ENCODE measurements at regions not wholly inside any gene's neighbourhood (a gene's known extent, or its start where the extent isn't known, plus 50 kb on each side); places are given as distances from the start of the nearest gene placed in this dataset.

DNA sequence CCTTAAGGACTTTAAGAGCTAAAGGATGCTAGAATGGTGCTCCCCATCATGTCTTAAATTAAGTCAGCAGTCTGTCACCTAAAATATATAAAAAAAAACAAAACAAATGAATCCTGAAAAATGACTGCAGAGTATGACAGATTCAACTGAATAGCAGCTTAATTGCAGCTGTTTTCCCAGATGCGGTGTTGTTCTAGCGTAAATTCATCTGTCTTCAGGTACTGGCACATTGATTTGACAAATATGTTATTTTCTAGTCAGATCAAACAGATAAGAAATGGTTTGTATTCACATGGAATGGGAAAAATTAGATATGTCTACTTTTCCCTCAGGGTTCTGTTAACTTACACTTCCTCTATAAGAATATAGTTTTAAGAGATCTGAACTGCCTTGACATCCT is 211.7 kb downstream of the NAF1 start:
- no peak for ATAC-seq (ENCODE audit: poor library complexity)
- no peak for DNase-seq
- intact Hi-C loops (cut with DNase I), result no loop called here

DNA sequence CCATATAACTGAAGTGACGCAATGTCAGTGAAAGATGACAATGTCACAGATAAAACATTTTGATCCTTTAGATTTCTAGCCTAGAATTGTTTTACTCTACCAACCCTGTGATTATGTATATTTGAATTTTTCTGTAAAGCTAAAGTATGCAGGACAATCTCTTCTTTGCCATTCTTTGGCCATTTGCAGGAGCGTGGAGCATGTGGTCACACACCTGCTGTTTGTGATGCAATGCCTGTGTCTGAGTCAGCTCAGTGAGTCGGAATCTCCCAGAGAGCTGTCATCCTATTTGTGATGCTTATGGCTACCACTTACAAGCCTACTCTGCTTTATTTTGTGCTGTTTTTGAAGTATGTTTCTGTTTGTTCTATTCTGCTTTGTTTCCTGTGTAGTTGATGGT is 214.5 kb downstream of the NAF1 start:
- ATAC-seq (ENCODE audit: poor library complexity) (no peak), DNase-seq (no peak)
- intact Hi-C loops (cut with DNase I), result no loop called here

DNA sequence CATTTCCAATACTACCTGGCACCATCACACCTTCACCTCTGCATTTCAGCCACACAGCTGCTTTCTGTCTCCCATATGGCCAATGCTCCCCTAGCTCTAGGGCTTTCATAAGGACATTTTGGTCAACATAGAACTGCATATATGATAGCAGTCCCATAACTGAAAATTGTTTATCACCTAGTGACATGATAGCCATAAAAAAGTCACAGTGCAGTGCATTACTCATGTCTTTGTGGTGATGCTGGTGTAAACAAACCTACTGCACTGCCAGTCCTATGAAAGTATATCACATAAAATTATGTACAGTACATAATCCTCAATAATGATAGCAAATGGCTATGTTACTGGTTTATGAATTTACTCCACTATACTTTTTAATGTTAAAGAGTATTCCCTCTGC is 221.0 kb downstream of the NAF1 start:
- intact Hi-C loops (cut with DNase I), result no loop called here
- ATAC-seq (ENCODE audit: poor library complexity), result no peak
- DNase-seq, result no peak

DNA sequence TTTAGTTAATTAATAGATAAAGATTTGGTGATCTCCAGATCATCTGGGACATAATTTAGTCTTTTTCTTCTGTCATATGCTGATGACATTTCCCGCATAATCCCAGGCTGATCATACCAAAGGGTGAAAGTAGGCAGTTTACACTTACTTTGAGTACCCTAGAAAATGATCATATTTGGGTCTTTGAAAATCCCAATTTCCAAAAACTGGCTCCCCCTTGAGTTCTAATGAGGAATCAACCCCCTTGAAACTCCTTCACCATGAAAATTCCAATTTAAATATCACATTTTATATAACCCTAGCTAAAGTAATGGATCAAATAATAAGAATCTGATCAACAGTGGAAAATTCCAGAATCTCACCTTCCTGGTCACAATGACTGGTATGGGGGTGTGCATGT is 223.4 kb downstream of the NAF1 start:
- no peak for ATAC-seq (ENCODE audit: poor library complexity)
- no peak for DNase-seq
- intact Hi-C loops (cut with DNase I), result no loop called here

DNA sequence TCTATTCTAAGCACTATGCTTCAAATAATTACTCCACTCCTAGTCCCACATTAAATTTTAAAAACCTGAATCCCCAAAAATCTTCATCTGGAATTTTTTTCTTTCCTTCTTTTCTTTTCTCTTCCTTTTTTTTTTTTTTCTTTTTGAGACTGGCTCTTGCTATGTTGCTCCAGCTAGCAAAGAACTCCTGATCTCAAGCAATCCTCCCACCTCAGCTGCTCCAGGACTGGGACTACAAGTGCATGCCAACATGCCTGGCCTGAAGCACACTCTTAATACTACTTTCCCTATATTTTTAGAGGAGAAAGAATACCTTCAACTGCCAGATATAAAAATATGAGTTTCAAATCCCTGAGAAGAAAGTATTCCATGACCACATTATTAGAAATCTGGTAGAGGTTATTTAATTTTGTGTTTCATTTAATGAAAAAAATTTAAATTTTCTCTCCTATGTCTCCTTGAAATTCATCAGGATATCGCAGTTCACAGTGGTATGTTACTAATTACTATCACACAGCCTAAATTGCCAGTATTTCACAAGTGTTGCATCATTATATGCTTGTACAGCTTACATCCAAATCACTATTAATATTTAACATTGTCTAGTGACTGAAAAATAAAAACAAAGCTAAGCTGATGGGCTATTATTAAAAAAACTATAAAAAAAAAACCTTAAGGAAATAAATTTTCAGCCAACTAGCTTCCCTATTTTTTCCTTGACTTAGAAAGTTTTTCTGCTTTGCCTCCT is 227.8 kb downstream of the NAF1 start:
- ATAC-seq (ENCODE audit: poor library complexity) (no peak), DNase-seq (no peak)
- intact Hi-C loops (cut with DNase I), result no loop called here

DNA sequence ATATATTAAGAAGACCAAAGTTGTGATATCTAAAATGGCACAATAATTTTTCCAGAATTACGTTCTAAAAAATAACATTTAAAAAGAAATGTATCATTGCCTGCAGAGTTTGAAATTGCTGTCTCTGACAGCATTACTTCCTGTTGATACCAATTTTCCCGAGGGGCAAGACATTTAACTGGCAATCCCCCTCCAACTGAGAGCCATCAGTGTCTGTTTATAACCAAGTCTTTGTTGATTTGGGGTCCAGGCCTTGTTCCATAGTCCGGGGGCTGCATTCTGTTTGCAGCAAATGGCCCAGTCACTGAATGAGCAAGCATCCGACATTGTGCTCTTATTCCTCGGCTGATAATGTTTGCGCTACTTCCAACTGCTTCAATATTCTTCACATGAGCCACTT is 231.5 kb downstream of the NAF1 start:
- intact Hi-C loops (cut with DNase I), result no loop called here
- DNase-seq, result no peak
- no peak for ATAC-seq (ENCODE audit: poor library complexity)

DNA sequence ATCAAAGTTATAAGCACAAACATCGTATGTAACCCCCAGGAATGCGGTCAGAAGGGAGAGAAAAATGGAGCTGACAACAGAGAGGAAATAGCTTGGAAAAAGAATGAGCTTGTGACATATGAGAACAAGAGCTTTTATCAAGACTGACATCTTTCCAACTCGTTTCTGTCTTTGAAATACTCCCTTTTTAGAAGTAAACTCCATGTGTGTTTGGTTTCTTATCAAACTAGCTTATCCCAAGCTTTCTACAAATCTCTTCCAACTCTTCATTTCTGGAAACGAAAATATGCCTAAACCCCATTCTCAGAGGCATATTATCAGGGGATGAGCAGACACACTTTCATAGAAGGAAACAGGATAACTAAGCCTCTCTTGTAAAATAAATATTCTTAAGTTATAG is 235.4 kb downstream of the NAF1 start:
- DNase-seq (no peak), ATAC-seq (ENCODE audit: poor library complexity) (no peak)
- intact Hi-C loops (cut with DNase I), result no loop called here

DNA sequence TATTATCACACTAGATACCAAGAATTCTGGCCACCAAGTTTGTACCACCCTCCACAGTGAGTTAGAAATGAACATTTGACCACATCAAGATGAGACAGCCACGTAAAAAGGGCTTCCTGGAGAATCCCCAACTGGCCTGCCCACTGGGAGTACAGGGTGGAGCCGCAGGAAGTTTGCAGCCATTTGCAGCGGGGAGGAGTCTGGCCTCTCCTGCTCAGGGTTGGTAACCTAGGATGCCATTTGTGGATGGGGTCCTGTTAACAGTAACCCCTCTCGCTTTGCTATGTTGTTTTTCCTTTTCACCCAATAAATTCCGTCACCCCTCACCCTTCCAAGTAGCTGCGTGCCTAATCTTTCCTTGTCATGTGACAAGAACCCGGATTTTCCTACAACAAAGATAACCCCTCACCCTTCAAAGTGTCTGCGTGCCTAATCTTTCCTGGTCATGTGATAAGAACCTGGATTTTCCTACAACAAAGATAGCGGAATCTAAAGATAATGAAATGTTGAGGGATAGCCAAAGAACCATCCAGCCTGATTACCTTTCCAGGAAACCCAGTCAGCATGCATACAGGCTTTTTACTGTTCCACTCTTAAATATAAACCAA is 245.4 kb downstream of the NAF1 start:
- ATAC-seq (ENCODE audit: poor library complexity) (no peak), DNase-seq (no peak)
- intact Hi-C loops (cut with DNase I), result no loop called here

DNA sequence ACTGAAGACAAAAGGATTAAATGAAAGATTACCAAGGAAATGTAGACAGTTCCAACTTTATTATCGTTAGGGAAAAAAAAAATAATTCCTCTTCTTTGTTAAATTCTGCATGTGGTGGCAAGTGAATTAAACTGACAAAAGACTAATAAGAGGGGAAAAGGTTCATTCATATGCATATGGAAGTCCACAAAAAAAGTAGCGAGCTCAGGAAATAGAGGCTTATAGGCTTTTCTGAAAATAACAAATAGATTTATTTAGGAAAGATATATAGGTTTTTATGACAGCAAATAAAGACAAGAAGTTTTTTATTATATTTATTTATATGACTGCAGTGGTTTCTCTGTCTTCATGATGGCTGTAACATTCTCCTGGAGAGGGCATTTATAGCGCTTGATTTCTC is 246.0 kb downstream of the NAF1 start:
- intact Hi-C loops (cut with DNase I), result no loop called here
- DNase-seq (no peak), ATAC-seq (ENCODE audit: poor library complexity) (no peak)

DNA sequence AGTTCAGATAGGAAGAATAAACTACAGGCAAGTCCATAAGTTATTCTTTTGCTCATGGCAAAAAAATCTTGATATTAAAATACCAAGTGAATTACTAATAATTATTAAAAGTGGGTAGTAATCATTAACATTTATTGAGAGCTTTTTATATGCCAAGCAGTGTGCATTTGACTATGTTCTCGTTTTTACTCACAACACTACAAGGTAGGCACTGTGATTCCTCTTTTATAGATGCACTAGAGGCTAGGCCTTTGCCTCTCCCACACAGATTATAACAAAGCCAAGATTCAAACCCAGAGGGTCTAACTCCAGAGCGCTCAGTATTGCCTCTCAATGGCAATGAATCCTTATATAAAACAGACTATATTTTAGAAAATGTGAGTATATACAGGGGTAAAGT is 254.2 kb downstream of the NAF1 start:
- DNase-seq (no peak), ATAC-seq (ENCODE audit: poor library complexity) (no peak)
- intact Hi-C loops (cut with DNase I), result no loop called here

DNA sequence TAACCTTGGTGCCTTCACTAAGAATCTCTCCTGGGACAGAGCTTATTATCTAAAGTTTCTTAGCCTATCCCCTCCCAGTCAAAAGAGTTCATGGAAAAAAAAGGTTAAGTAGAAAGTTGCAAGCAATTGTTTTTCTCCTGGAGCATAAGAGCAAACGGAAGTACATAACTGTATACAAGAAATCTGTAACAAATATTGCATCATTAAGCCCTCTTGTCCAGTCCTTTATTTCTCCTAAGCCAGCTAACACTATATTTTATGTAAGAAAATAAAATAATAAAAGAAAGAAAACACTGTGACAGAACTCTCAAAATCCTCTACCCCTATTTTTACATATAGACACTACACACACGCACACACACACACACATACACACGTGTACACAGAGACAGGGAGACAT is 255.3 kb downstream of the NAF1 start:
- intact Hi-C loops (cut with DNase I), result no loop called here
- DNase-seq (no peak), ATAC-seq (ENCODE audit: poor library complexity) (no peak)

DNA sequence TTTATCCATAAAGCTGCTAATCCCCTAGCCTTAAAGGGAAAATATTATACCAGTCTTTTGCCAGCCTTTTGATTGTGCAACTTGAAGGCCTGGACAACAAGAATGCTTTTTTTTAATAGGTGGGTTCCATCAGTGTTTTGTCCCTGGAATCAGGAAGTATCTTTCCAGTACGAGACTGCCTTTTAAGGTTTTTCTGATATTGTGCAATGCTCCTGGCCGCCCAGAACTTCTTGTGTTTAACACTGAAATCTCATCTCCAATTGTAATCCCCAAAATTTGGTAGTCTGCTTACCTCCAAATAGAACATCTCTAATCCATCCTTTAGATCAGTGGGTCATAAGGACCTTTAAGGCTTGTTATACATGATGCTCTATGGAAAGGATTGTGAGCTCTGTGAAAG is 256.7 kb downstream of the NAF1 start:
- ATAC-seq (ENCODE audit: poor library complexity) (no peak), DNase-seq (no peak)
- intact Hi-C loops (cut with DNase I), result no loop called here

DNA sequence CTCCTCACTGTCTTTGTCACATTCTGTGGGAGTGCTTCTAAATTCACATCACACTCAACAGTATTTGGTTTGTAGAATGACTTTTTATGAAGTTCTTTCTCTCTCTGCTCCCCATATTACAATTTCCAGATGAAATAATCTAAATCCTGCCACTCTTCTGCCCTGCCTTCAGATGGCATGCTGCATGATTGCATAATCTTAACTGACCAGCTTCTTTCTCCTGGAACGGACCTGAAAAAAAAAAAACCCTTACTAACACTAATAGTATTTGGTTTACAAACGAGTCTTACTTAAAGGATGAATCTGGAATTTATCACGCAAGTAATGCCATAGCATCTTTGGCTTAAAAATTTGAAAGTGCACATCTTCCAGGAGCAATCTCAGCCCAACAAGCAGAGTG is 272.3 kb downstream of the NAF1 start:
- no peak for ATAC-seq (ENCODE audit: poor library complexity)
- intact Hi-C loops (cut with DNase I), result no loop called here
- DNase-seq, result no peak

DNA sequence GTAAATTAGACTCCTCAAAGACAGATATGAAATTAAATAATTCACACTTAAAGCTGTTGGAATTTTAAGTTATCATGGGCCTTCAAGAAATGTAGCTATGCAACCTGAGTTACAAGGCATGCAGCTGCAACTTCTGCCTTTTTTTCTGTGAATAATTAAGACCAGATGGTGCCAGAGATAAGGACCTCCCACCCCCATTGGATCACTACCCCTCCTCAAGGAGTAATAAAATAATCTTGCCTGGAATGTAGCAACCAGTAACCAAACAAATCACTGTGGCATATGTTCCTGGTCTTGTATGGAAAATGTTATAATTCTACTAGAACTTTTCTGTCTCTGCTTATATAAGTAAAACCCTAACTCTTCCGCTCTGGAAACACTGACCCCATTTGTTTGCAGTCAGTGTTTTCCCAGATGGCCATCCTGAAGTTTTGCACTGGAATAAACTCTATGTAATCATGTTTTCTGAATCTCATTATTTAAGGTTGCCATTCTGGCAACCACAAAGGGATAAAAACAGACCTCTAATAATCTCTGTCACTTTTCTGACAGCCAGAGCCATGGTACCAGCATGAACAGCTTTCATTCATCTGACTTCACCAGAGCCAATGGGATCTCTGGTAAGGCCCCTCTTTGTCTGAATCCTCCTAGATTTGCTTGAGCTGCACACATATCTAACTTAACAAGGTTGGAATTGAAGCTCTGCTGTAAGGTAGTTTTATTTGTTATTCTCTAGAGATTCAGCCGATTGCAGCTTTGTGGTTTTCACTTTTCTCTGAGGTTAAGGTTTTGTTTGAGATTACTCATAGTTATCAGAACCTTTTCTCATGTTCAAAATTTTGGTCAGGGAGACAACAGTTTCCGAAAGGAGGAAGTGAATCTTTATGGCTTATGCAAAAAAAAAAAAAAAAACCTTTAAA is 274.6 kb downstream of the NAF1 start:
- intact Hi-C loops (cut with DNase I), result no loop called here
- ATAC-seq (ENCODE audit: poor library complexity) (no peak), DNase-seq (no peak)

DNA sequence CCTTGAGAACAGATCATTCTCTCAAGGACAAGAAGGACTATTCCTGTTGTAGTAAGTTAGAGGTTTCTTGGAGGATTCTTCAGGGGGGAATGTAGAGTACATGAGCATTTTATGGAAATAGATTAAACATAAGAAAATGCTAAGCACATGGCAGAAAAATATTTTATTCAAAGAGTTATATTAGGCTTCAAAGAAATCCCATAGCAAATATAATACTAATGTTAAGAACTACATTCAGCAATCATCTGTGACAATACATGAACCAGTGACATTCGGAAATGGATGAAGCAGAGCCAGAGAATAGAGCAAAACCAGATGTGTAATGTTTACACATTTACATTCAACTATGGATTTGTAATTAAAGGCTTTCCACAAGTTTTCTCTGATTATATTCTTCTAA is 288.6 kb downstream of the NAF1 start:
- intact Hi-C loops (cut with DNase I), result no loop called here
- DNase-seq, result no peak
- no peak for ATAC-seq (ENCODE audit: poor library complexity)

DNA sequence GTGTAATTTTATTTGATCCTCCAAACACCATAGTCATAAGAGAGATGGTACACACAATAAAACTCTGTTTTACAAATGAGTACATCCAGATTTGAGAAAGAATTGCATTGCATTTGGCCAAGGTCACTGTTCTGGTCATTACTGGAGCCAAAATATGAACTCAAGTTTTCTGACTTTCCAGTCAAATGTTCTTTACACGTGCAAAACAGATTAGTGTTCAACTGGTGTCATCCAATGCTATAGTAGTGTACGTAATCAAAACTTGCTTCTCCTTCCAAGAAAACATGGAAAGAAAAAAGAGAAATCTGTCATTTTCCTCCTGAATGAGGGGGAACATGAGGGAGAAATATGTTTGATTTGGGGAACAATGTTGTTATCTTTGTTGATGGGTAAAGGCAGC is 291.9 kb downstream of the NAF1 start:
- no peak for DNase-seq
- no peak for ATAC-seq (ENCODE audit: poor library complexity)
- intact Hi-C loops (cut with DNase I), result no loop called here

DNA sequence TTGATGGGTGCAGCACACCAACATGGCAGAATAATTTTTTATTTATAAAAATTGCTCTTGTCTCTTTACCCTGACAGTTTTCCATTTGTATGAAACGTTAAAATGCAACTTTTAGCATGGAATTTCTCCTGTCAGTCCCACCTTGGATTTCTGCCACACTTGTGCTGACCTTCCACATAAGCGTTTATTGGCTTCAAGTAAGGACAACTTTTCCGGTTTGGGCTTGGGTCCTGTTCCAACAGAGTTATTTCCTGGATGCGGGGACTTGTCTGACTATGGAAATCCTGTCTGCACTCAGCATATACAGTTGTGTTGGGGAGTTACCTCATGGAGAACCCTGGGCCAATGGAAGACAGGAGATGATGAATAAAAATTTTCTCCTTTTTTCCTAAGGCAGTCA is 294.7 kb downstream of the NAF1 start:
- intact Hi-C loops (cut with DNase I), result no loop called here
- DNase-seq (no peak), ATAC-seq (ENCODE audit: poor library complexity) (no peak)

DNA sequence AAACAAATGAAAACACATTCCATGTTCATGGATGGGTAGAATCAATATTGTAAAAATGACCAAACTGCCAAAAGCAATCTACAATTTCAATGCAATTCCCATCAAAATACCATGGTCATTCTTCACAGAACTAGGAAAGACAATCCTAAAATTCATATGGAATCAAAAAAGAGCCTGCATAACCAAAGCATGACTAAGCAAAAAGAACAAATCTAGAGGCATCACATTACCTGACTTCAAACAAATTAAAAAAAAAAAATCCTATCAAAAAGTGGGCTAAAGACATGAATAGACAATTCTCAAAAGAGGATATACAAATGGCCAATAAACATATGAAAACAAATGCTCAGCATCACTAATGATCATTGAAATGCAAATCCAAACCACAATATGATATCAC is 297.5 kb downstream of the NAF1 start:
- DNase-seq, result no peak
- intact Hi-C loops (cut with DNase I), result no loop called here
- no peak for ATAC-seq (ENCODE audit: poor library complexity)

DNA sequence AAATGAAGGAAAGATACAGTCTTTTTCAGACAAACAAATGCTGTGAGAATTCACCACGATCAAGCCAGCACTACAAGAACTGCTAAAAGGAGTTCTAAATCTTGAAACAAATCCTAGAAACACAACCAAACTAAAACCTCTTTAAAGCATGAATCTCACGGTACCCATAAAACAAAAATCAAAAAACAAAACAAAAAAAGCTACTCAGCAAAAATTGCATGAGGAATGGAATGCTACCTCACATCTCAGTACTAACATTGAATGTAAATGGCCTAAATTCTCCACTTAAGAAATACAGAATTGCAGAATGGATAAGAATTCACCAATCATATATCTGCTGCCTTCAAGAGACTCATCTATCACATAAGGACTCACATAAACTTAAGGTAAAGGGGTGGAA is 300.1 kb downstream of the NAF1 start:
- ATAC-seq (ENCODE audit: poor library complexity) (no peak), DNase-seq (no peak)
- intact Hi-C loops (cut with DNase I), result no loop called here

DNA sequence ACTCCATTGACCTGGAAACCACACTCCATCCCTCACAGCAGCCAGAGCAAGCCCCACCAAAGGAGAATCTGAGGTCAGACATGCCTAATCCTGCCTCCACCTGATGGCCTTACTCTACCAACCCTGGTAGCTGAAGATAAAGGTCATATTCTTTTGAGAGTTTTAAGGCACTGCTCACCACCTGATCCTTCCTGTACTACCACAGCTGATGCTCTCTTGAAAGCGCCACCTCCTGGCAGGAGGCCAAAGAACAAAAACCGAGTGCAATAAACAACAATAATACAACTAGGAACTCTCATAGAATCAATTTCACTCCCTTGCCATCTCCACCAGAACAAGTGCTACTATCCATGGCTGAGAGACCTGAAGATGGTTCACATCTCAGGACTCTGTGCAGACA is 301.6 kb downstream of the NAF1 start:
- intact Hi-C loops (cut with DNase I), result no loop called here
- DNase-seq (no peak), ATAC-seq (ENCODE audit: poor library complexity) (no peak)
